Testis (tissue), 2 donors: ENCODE measurements at regions not wholly inside any gene's neighbourhood (a gene's known extent, or its start where the extent isn't known, plus 50 kb on each side); places are given as distances from the start of the nearest gene placed in this dataset.
"Not testable (repeated sequence)": the region's sequence is repeated elsewhere in the genome, so short reads cannot be mapped to it uniquely, and the experiment has no call there.

Source experiments
- DNase-seq: peaks from one replicate; pipeline ENCODE4 v3.0.0-alpha.2; 2019
- H3K27ac ChIP-seq, 2 donors: fragments of 200-600 bp; sonication (generic); one replicate each; pipeline ENCODE4 v1.5.1; 2019
- H3K27me3 ChIP-seq: fragments of 200-600 bp; sonication (generic); one replicate; pipeline ENCODE4 v1.5.1; 2019
- H3K36me3 ChIP-seq: fragments of 200-600 bp; sonication (generic); one replicate; pipeline ENCODE4 v1.5.1; 2017; ENCODE audit warnings: low read depth; ENCODE audit errors: missing control alignments
- H3K4me1 ChIP-seq: fragments of 200-600 bp; sonication (generic); one replicate; pipeline ENCODE4 v1.5.1; 2019
- H3K4me3 ChIP-seq, 2 donors: fragments of 200-600 bp; sonication (generic); one replicate each; pipeline ENCODE4 v1.5.1; 2017 to 2019
- H3K9me3 ChIP-seq: fragments of 200-600 bp; sonication (generic); one replicate; pipeline ENCODE4 v1.5.1; 2017
- CTCF ChIP-seq, 3 experiments: fragments of 450-650 bp in 2 of 3; fragments of 200-600 bp in 1 of 3; sonication (generic) in 1 of 3; IDR thresholded peaks; one replicate each; pipeline ENCODE4 v1.5.1; 2016 to 2019; ENCODE audit warnings: antibody characterized with exemption in 3 of 3, mild to moderate bottlenecking in 2 of 3, moderate library complexity in 1 of 3
- POLR2A ChIP-seq: fragments of 450-650 bp; IDR thresholded peaks from one replicate; pipeline ENCODE4 v1.6.1; 2017; ENCODE audit warnings: antibody characterized with exemption, mild to moderate bottlenecking, moderate library complexity
- WGBS, 2 donors: methylation state at CpG; one replicate each; pipeline ENCODE4 v1.1.5; 2018; 5-methylcytosine and 5-hydroxymethylcytosine counted together
- intact Hi-C: fragments of 100-400 bp; cut with DNase I; formaldehyde crosslinking; loops from one replicate; pipeline ENCODE4 v1.15.1; 2023; ENCODE audit warnings: low total_unique reads

- Histone ChIP-seq H3K27ac (no peak overlapping the region), H3K36me3 (no peaks in the 10 kb centered on the region), H3K4me1 (peaks cover 1% of the 10 kb centered on the region), H3K4me3 (no peak overlapping the region), H3K27me3 (no peaks in the 10 kb centered on the region), H3K9me3 (no peaks in the 10 kb centered on the region)
- no peak for TF ChIP-seq POLR2A
- no peak for TF ChIP-seq CTCF (IDR thresholded peaks at IDR 0.05)
- 83 to 86% methylated on average over 8 of the region's 8 CpGs for WGBS, 2 donors
- no peak for DNase-seq
- intact Hi-C loops = no loop called here
These were observed 64.8 kb upstream of the ABHD2 start for GRCh38 chr15:89023311-89023961.

DNA sequence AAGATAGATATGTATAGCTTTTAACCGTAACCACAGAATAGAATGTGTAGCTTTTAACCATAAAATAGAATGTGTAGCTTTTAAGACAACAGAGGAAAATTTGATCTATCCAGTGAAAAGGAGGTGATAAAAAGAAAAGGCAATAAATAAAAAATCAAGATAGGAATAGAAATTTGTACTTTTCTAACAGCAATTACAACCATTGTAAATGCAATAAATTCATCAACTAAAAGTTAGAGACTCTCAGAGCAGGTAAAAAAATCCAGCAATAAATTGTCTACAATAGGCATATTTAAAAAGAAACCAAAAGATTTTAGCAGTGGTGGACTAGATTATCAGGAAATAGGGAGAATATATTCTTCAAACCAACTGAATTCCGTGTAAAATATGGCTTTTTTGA, 63.8 kb upstream of the ABHD2 start:
- intact Hi-C loops = no loop called here
- Histone ChIP-seq H3K36me3 (no peaks in the 10 kb centered on the region), H3K4me3 (no peak overlapping the region), H3K27me3 (no peaks in the 10 kb centered on the region), H3K4me1 (no peaks in the 10 kb centered on the region), H3K9me3 (no peaks in the 10 kb centered on the region), H3K27ac (no peak overlapping the region)
- 85 to 96% methylated on average over 2 of the region's 2 CpGs for WGBS, 2 donors
- no peak for TF ChIP-seq CTCF (IDR thresholded peaks at IDR 0.05)
- no peak for TF ChIP-seq POLR2A
- DNase-seq = no peak

- no peaks in the 10 kb centered on the region for H3K4me1 ChIP-seq
- no peak for DNase-seq
- no peak for TF ChIP-seq CTCF (IDR thresholded peaks at IDR 0.05)
- no peak for TF ChIP-seq POLR2A
- no peaks in the 10 kb centered on the region for H3K36me3 ChIP-seq
- H3K27ac ChIP-seq = no peak overlapping the region
- H3K4me3 ChIP-seq = no peak overlapping the region
- intact Hi-C loops = no loop called here
- H3K9me3 ChIP-seq = no peaks in the 10 kb centered on the region
- H3K27me3 ChIP-seq = no peaks in the 10 kb centered on the region
These were observed 62.1 kb upstream of the ABHD2 start for GRCh38 chr15:89026167-89026566.

DNA sequence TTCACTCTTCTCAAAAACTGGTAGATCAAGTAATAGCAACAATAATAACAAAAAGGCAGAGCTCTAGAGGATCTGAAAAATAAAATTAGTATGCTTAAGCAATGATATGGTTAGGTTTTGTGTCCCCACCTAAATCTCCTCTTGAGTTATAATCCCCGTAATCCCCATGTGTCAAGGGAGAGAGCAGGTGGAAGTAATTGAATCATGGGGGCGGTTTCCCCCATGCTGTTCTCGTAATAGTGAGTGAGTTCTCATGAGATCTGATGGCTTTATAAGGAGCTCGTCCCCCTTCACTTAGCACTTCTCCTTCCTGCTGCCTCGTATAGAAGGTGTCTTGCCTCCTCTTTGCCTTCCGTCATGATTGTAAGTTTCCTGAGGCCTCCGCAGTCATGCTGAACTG, 60.2 kb upstream of the ABHD2 start:
- no peak overlapping the region for H3K4me3 ChIP-seq
- TF ChIP-seq POLR2A (no peak), CTCF (IDR thresholded peaks at IDR 0.05) (no peak)
- DNase-seq = no peak
- H3K36me3 ChIP-seq = no peaks in the 10 kb centered on the region
- intact Hi-C loops = no loop called here
- H3K27me3 ChIP-seq = no peaks in the 10 kb centered on the region
- H3K9me3 ChIP-seq = no peaks in the 10 kb centered on the region
- 58 to 69% methylated on average over 7 of the region's 7 CpGs for WGBS, 2 donors
- H3K27ac ChIP-seq = no peak overlapping the region
- no peaks in the 10 kb centered on the region for H3K4me1 ChIP-seq

GRCh38 chr15:89030311-89030710, 57.9 kb upstream of the ABHD2 start:
- intact Hi-C loops = no loop called here
- 71 to 78% methylated on average over 3 of the region's 3 CpGs for WGBS, 2 donors
- Histone ChIP-seq H3K27me3 (no peaks in the 10 kb centered on the region), H3K9me3 (no peaks in the 10 kb centered on the region), H3K4me1 (no peaks in the 10 kb centered on the region), H3K4me3 (peak overlapping the region in 1 of 2 donors; percentile 27), H3K36me3 (no peaks in the 10 kb centered on the region), H3K27ac (no peak overlapping the region)
- no peak for TF ChIP-seq POLR2A
- no peak for TF ChIP-seq CTCF (IDR thresholded peaks at IDR 0.05)
- no peak for DNase-seq

DNA sequence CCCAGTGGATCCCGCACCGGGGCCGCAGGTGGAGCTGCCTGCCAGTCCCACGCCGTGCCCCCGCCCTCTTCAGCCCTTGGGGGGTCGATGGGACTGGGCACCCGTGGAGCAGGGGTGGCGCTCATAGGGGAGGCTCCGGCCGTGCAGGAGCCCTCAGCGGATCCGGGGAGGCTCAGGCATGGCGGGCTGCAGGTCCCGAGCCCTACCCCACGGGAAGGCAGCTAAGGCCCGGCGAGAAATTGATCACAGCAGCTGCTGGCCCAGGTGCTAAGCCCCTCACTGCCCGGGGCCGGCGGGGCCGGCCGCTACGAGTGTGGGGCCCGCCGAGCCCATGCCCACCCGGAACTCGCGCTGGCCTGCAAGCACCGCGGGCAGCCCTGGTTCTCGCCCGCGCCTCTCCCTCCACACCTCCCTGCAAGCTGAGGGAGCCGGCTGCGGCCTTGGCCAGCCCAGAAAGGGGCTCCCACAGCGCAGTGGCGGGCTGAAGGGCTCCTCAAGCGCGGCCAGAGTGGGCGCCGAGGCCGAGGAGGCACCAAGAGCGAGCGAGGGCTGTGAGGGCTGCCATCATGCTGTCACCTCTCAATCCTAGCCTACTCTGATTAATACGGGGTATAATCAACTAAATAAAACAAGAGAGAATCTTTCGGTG, 56.5 kb upstream of the ABHD2 start:
- H3K4me1 ChIP-seq, H3K27ac ChIP-seq, H3K36me3 ChIP-seq, H3K9me3 ChIP-seq, DNase-seq, H3K27me3 ChIP-seq, intact Hi-C loops: not testable (repeated sequence)
- peak overlapping the region; percentile 24 to 52 for H3K4me3 ChIP-seq
- 84 to 91% methylated on average over 4 to 46 of the region's 47 CpGs for WGBS, 2 donors
